B cell (primary cell): ENCODE measurements at regions not wholly inside any gene's neighbourhood (a gene's known extent, or its start where the extent isn't known, plus 50 kb on each side); places are given as distances from the start of the nearest gene placed in this dataset.

ENCODE experiments used
- ATAC-seq: fragments of 200-7000 bp; cut with Tn5 transposase; one replicate; pipeline ENCODE4 v1.10.0; 2021; ENCODE audit warnings: low read depth, mild to moderate bottlenecking, moderate number of reproducible peaks, moderate library complexity
- CTCF ChIA-PET: fragments of 350-600 bp; sonication (Branson Sonifier 250); formaldehyde crosslinking; loops from one replicate; lab custom pipeline; 2021; ENCODE audit warnings: antibody characterized with exemption, inconsistent platforms; lab: Charles Lee
- POLR2A ChIA-PET: fragments of 350-600 bp; sonication (Branson Sonifier 250); formaldehyde crosslinking; loops from one replicate; lab custom pipeline; 2021; ENCODE audit warnings: antibody characterized with exemption; lab: Charles Lee
- DNase-seq: peaks from one replicate; pipeline ENCODE4 v3.0.0; 2013
- H2AFZ ChIP-seq: 2 replicates; pipeline ENCODE4 v1.6.1; 2012; ENCODE audit warnings: mild to moderate bottlenecking, low read depth, low read length; ENCODE audit not compliant: insufficient read depth, poor library complexity, severe bottlenecking
- H3K27ac ChIP-seq, 2 donors: 1 replicate in 1 of 2; 2 replicates in 1 of 2; pipeline ENCODE4 v1.5.1; 2012 to 2013; ENCODE audit warnings: low read length in 2 of 2, mild to moderate bottlenecking in 2 of 2, moderate library complexity in 1 of 2
- H3K27me3 ChIP-seq, 4 experiments: fragments of 200-600 bp in 1 of 4; sonication (generic) in 1 of 4; replicated peaks in 1 of 4; 1 replicate in 2 of 4; 2 replicates in 2 of 4; pipeline versions ENCODE4 v1.6.1 to v1.7.0; 2013 to 2016; ENCODE audit warnings: low read length in 3 of 4, mild to moderate bottlenecking in 2 of 4, mixed read lengths in 1 of 4, moderate library complexity in 1 of 4; ENCODE audit not compliant: insufficient read depth in 4 of 4, control insufficient read depth in 3 of 4; ENCODE audit errors: control extremely low read depth in 1 of 4
- H3K36me3 ChIP-seq, 2 experiments: replicated peaks in 1 of 2; 1 replicate in 1 of 2; 2 replicates in 1 of 2; pipeline versions ENCODE4 v1.6.1 to v1.7.1; 2013; ENCODE audit warnings: low read length in 1 of 2; ENCODE audit not compliant: insufficient read depth in 2 of 2, control insufficient read depth in 1 of 2; ENCODE audit errors: control extremely low read depth in 1 of 2, extremely low read depth in 1 of 2
- H3K4me1 ChIP-seq, 2 donors: fragments of 200-600 bp in 1 of 2; sonication (generic) in 1 of 2; 1 replicate in 1 of 2; 2 replicates in 1 of 2; pipeline versions ENCODE4 v1.5.1 to v1.6.1; 2013 to 2017; ENCODE audit warnings: low read length in 2 of 2; ENCODE audit not compliant: control insufficient read depth in 2 of 2, insufficient read depth in 2 of 2
- H3K4me2 ChIP-seq: replicated peaks from 2 replicates; pipeline ENCODE3; 2012; ENCODE audit warnings: mild to moderate bottlenecking, low read depth, low read length; ENCODE audit not compliant: poor library complexity, severe bottlenecking
- H3K4me3 ChIP-seq, 5 experiments: fragments of 200-600 bp in 1 of 5; sonication (generic) in 1 of 5; 1 replicate in 3 of 5; 2 replicates in 2 of 5; pipeline versions ENCODE4 v1.5.1 to v1.7.0; 2011 to 2016; ENCODE audit warnings: low read length in 4 of 5, mild to moderate bottlenecking in 4 of 5, low read depth in 2 of 5, control low read depth in 1 of 5, moderate library complexity in 1 of 5; ENCODE audit not compliant: insufficient read depth in 1 of 5; ENCODE audit errors: control extremely low read depth in 1 of 5, extremely low read depth in 1 of 5
- H3K79me2 ChIP-seq: fragments of 200-600 bp; sonication (generic); one replicate; pipeline ENCODE4 v1.6.0; 2016; ENCODE audit warnings: low read length; ENCODE audit not compliant: control insufficient read depth, insufficient read depth
- H3K9ac ChIP-seq: fragments of 200-600 bp; sonication (generic); 2 replicates; pipeline ENCODE4 v1.6.1; 2017; ENCODE audit warnings: mild to moderate bottlenecking, low read length, moderate library complexity
- H3K9me3 ChIP-seq, 3 donors: one replicate each; pipeline versions ENCODE4 v1.6.1 to v1.7.1; 2013; ENCODE audit warnings: low read length in 2 of 3; ENCODE audit not compliant: control insufficient read depth in 2 of 3, insufficient read depth in 1 of 3; ENCODE audit errors: control extremely low read depth in 1 of 3
- H4K20me1 ChIP-seq: 2 replicates; pipeline ENCODE4 v1.6.0; 2012; ENCODE audit warnings: mild to moderate bottlenecking, low read length; ENCODE audit not compliant: insufficient read depth, control insufficient read depth, poor library complexity, severe bottlenecking
- H3K27ac Mint-ChIP-seq: one replicate; pipeline ENCODE4 v1.8.0; 2021; ENCODE audit warnings: mixed read lengths
- H3K27me3 Mint-ChIP-seq: one replicate; pipeline ENCODE4 v1.8.0; 2021; ENCODE audit warnings: mixed read lengths
- H3K4me1 Mint-ChIP-seq: one replicate; pipeline ENCODE4 v1.8.0; 2021; ENCODE audit warnings: mixed read lengths
- H3K4me3 Mint-ChIP-seq: one replicate; pipeline ENCODE4 v1.8.0; 2021; ENCODE audit warnings: mixed read lengths
- H3K9me3 Mint-ChIP-seq: one replicate; pipeline ENCODE4 v1.8.0; 2022; ENCODE audit warnings: mixed read lengths; ENCODE audit not compliant: insufficient read depth
- CTCF ChIP-seq: fragments of 200-600 bp; IDR thresholded peaks from one replicate; pipeline ENCODE4 v1.8.0; 2022; ENCODE audit warnings: antibody characterized with exemption, mild to moderate bottlenecking
- EZH2 ChIP-seq: IDR thresholded peaks from 2 replicates; pipeline ENCODE4 v1.6.1; 2012; ENCODE audit warnings: borderline replicate concordance, low read depth, mild to moderate bottlenecking, moderate library complexity, low read length; ENCODE audit not compliant: insufficient read depth, poor library complexity, severe bottlenecking
- WGBS: methylation state at CpG from one replicate; pipeline ENCODE4 v1.1.5; 2013; ENCODE audit warnings: missing lambda C conversion rate; ENCODE audit not compliant: insufficient coverage; 5-methylcytosine and 5-hydroxymethylcytosine counted together
- intact Hi-C: fragments of 100-400 bp; cut with micrococcal nuclease; formaldehyde crosslinking; loops from one replicate; pipeline ENCODE4 v1.10.0; 2022

GRCh38 chr1:95888941-95889390 is 655.0 kb downstream of the RWDD3 start:
- H3K4me3 ChIP-seq, result no peak overlapping the region
- no peak overlapping the region for H3K27ac ChIP-seq
- no peaks in the 10 kb centered on the region for H4K20me1 ChIP-seq
- DNase-seq (no peak), ATAC-seq (no peak)
- ChIA-PET CTCF (no interaction called here), POLR2A (no interaction called here)
- no peaks in the 10 kb centered on the region for H3K9me3 ChIP-seq
- no peak overlapping the region for H3K4me2 ChIP-seq
- H3K9ac ChIP-seq, result no peak overlapping the region
- Mint-ChIP-seq H3K4me1 (no peaks in the 10 kb centered on the region), H3K27ac (no peak overlapping the region), H3K27me3 (no peaks in the 10 kb centered on the region), H3K4me3 (no peak overlapping the region), H3K9me3 (peaks cover 3% of the 10 kb centered on the region)
- H3K4me1 ChIP-seq, result no peaks in the 10 kb centered on the region
- H3K27me3 ChIP-seq, result no peaks in the 10 kb centered on the region
- 60% methylated on average over 1 of the region's 5 CpGs for WGBS
- intact Hi-C loops, result no loop called here
- no peaks in the 10 kb centered on the region for H3K79me2 ChIP-seq
- no peak for TF ChIP-seq EZH2
- no peak for TF ChIP-seq CTCF
- no peaks in the 10 kb centered on the region for H3K36me3 ChIP-seq
- H2AFZ ChIP-seq, result no peak overlapping the region

- no peaks in the 10 kb centered on the region for H3K27me3 ChIP-seq
- no CpG with 5 or more reads among the region's 3 CpGs for WGBS
- no peak overlapping the region for H2AFZ ChIP-seq
- no peaks in the 10 kb centered on the region for H3K79me2 ChIP-seq
- H4K20me1 ChIP-seq, result no peaks in the 10 kb centered on the region
- H3K36me3 ChIP-seq, result no peaks in the 10 kb centered on the region
- Mint-ChIP-seq H3K4me3 (no peak overlapping the region), H3K27ac (no peak overlapping the region), H3K9me3 (no peaks in the 10 kb centered on the region), H3K27me3 (no peaks in the 10 kb centered on the region), H3K4me1 (no peaks in the 10 kb centered on the region)
- ATAC-seq (no peak), DNase-seq (no peak)
- intact Hi-C loops, result no loop called here
- H3K27ac ChIP-seq, result no peak overlapping the region
- POLR2A ChIA-PET, result no interaction called here
- no peaks in the 10 kb centered on the region for H3K4me1 ChIP-seq
- CTCF ChIA-PET, result no interaction called here
- H3K4me2 ChIP-seq, result no peak overlapping the region
- no peak overlapping the region for H3K4me3 ChIP-seq
- H3K9ac ChIP-seq, result no peak overlapping the region
- H3K9me3 ChIP-seq, result no peaks in the 10 kb centered on the region
- TF ChIP-seq EZH2, result no peak
- TF ChIP-seq CTCF, result no peak
Observed at GRCh38 chr1:95889400-95889799, 655.4 kb downstream of the RWDD3 start.
